Activated CD4-positive, CD25-positive, alpha-beta regulatory T cell treated with anti-CD3 and anti-CD28 coated beads, Interleukin-2, amount 50 U/mL, for 72 hours (primary cell): ENCODE measurements at regions not wholly inside any gene's neighbourhood (a gene's known extent, or its start where the extent isn't known, plus 50 kb on each side); places are given as distances from the start of the nearest gene placed in this dataset.
"Not testable (repeated sequence)": the region's sequence is repeated elsewhere in the genome, so short reads cannot be mapped to it uniquely, and the experiment has no call there.

Source experiments
- DNase-seq: peaks from one replicate; pipeline ENCODE4 v3.0.0; 2021

DNA sequence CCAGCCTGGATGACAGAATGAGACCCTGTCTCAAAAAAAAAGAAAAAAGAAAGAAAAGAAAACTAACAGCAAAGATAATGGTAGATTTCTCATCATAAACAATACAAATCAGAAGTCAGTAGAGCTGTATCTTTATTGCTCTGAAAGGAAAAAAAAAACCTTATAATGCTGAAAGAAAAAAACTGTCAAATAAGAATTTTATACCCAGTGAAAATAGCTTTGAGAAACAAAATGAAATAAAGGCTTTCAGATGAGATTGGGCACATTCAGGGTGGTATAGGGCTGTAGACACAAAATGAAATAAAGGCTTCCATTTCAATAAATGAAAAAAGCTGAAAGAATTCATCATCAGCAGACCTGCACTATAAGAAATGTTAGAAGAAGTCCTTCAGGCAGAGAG is 105.0 kb upstream of the FOXN3 start:
- no peak for DNase-seq

DNA sequence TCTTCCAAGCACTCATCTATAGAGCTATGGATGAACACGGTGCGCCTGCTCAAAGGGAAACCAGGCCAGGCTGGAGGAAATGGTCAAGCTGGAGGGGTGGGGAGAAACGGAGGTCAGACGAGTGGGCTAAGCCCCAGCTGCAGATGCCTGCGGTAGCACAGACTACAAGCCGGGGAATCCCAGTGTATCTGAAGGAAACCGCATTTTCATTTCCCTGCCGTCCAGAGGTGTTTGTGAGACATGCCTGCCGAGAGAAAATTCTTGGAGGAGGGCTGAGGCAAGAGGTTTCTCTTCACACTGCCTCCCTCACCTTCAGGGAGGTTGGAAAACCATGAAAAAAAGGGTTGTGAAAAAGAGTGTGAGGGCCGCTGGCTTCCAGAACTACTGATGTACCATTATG is 102.0 kb upstream of the FOXN3 start:
- DNase-seq: no peak

- no peak for DNase-seq
Observed at GRCh38 chr14:89516173-89516572, 99.1 kb upstream of the FOXN3 start.

GRCh38 chr14:89514601-89515000 is 97.6 kb upstream of the FOXN3 start:
- DNase-seq: no peak

DNA sequence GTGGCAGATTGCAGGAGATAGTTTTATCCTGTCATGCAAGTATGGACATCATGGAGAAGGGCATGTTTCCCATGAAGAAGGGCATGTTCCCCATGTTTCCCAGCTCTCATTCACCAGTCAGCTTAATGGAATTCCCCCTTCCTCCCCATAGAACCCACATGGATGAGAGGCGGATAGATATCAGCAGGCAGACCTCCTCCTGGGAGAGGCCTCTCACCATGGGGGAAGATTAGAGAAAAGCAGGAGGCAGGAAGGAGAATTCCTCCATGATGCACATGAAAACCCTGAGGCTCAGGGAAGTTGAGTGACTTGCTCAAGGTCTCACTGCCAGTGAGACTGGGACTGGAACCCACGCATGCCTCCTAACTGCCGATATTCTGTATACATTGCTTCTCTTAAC is 92.9 kb upstream of the FOXN3 start:
- DNase-seq: no peak

GRCh38 chr14:89508863-89509262 is 91.8 kb upstream of the FOXN3 start:
- DNase-seq: no peak

DNA sequence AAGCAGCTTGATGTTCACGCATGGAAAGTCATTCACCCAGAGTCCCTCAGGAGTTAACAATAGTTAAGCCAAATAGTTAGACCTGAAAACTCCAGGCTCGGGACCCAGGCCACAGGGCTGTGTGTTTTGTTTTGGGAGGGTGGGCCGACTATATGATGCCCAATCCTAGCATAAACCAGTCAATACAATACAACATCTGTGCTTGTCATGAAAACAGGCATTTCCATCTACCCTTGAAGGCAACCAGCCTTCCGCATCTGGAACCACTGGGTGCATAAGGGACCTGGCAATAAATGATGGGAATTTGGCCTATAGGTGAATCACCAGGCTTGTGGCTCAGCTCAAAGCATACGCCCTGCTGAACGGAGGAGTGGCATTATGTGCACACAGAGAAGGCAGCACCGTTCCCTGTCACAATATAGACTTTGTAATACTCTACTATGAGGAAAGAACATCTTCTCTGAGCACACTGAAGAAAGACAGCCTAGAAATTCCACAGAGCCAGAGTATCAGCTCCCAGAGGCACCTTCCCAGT is 91.0 kb upstream of the FOXN3 start:
- DNase-seq: no peak

DNA sequence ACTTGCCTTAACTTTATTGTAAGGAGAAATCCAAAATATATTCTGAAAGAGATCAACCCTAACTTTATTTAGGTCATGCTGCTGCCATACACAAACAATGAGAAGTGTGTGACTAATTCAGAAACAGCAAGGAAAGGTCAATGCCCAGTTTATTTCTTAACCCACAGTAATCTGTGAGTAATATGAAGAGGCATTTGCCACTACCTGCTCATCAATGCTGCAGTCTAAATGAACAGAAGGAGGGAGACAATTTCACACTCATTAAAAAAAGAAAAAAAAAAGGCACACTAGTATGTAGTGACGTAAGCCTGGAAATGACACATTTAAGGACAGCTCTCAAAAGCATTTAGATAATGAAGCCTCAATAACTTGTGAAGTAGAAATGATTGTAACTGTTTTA is 90.5 kb upstream of the FOXN3 start:
- no peak for DNase-seq

- DNase-seq: not testable (repeated sequence)
Observed at GRCh38 chr14:89506891-89507452, 89.9 kb upstream of the FOXN3 start.

GRCh38 chr14:89504602-89505313 is 87.7 kb upstream of the FOXN3 start:
- DNase-seq: no peak

DNA sequence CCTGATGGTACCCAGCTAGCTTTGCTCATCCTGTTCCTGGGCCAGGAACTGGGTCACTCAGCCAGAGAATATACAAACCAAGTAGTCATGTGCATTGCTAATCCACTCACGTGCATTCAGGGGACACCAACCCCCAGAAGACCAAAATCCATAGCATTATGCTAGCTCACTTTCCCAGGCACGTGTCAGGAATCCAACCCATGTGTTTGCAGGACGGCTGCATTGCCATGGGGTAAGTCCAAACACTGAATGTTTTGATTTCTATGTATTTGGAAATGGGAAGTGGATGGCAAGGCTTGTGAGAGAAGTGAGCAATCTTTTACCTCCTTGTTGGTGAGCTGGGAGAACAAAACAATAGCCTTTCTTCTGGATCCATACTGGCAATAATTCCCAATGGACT is 87.1 kb upstream of the FOXN3 start:
- no peak for DNase-seq

DNA sequence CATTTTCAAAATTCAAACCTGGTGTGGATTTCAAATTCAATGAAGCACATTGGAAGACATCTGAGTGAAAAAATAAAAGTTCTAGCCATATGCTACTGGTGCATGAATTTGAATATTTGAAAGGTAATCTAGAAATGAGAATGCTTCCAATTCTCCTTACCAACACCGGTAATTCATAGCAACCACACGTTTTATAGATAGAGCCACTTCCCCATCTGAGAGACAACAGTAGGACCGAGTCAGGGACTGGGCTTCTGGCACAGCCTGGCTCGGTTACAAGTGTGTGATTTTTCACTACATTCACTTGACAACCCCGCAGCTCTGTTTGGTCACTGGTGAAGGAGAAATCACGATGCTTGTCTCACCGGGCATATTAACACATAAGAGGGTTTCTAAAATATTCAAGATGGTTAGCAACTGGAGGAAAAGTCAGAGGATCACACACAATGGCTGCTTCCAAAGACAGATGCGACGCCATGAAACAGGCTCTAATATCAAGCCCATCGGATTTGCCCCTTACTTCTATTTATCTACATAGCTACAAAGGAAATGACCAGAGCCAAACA is 86.5 kb upstream of the FOXN3 start:
- DNase-seq: no peak

- no peak for DNase-seq
Observed at GRCh38 chr14:89502966-89503365, 85.9 kb upstream of the FOXN3 start.

- DNase-seq: no peak
Observed at GRCh38 chr14:89501381-89501780, 84.3 kb upstream of the FOXN3 start.

- DNase-seq: no peak
Observed at GRCh38 chr14:89500303-89500702, 83.3 kb upstream of the FOXN3 start.

DNA sequence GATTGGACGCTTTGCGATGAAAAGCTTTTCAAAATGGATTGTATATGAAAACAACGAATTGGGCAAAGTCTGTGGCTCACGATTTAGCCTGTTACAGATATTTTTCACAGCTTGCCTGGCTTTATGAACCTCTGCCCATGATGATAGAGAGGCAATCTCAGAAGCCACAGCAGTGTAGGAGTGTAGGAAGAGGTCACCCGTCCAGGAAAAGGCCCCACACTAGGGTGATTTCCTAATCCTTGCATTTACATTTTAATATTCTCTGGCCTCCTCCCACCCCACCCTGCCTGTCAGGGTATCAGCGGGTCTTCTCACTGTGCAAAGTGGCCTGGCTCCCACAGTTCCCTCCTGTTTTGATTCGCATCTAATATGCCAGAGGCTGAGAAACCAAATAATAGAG is 81.8 kb upstream of the FOXN3 start:
- no peak for DNase-seq

DNA sequence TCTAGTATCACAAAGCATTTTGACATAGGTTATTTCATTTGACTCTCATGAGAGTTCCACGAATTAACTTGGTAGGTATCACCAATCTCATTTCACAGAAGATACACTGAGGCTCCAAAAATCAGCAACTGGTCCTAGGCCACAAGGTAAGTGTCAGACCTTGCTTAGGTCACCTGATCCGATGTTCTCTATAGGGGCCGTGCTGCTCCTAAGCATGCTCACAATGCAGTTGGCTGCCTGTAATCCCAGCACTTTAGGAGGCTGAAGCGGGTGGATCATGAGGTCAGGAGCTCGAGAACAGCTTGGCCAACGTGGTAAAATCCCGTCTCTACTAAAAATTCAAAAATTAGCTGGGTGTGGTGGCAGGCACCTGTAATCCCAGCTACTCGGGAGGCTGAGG is 78.7 kb upstream of the FOXN3 start:
- DNase-seq: no peak

GRCh38 chr14:89493877-89494634 is 77.0 kb upstream of the FOXN3 start:
- no peak for DNase-seq

DNA sequence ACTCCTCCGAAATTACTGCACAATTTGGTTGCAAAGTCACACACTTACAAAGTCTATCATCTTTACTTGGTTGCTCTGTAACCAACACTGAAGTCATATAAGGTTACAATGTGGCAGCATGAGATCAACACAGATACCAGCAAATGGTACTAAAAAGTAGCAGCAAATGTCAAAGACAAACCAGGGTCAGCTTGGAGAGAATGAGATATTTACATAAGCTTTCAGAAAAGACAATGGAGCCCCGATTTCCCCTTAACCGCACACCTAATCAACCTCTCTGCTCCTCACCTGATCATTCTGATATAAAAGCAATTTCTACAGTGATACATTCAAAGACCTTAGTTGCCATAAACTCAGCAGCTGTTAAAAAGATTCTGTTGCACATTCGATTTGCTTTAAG is 76.4 kb upstream of the FOXN3 start:
- no peak for DNase-seq

- no peak for DNase-seq
Observed at GRCh38 chr14:89491711-89492381, 74.8 kb upstream of the FOXN3 start.

- no peak for DNase-seq
Observed at GRCh38 chr14:89490466-89490865, 73.4 kb upstream of the FOXN3 start.

- DNase-seq: no peak
Observed at GRCh38 chr14:89489761-89490437, 72.9 kb upstream of the FOXN3 start.

- no peak for DNase-seq
Observed at GRCh38 chr14:89486961-89487360, 69.9 kb upstream of the FOXN3 start.
